ENCODE measurements at regions not wholly inside any gene's neighbourhood (a gene's known extent, or its start where the extent isn't known, plus 50 kb on each side); places are given as distances from the start of the nearest gene placed in this dataset.

DNA sequence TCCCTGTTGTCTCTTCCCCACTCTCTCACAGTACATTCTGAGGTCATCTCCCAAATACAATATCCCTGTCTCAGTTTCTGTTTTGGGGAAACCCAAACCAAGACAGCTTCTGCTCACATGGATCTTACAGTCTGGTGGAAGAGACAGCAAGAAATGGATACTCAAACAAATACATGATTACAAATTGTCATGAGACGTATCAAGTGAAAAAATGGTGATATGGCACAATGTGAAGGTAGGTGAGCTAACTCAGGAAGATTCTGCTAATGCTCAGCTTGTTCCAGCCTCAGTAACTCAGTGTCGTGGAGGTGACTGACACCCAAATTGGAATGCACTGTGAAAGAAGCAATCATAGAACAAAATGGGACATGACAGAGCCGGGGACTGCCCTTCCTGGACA lies 68.3 kb downstream of the CHST1 start:
- no peak for DNase-seq (ENCODE audit: low read depth in 2 of 2)

DNA sequence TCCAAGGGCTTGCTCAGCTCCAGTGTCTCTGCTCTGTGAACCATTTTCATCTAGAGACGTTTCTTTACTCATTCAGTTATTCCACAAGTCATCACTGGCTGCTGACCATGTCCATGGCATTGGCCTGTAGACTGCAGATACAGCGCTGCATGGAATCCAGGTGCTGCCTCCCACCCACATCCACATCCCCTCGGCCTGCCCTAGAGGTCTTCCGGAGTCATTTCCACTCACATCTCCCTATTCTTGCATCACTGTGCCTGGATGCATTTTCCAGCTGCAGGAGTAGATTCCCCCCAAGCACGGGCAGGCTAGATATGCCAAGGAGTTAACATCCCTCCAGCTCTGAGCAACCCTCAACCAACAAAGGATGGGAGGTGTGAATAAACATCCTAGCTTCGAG lies 68.9 kb downstream of the CHST1 start:
- DNase-seq (ENCODE audit: low read depth in 2 of 2), result no peak

DNA sequence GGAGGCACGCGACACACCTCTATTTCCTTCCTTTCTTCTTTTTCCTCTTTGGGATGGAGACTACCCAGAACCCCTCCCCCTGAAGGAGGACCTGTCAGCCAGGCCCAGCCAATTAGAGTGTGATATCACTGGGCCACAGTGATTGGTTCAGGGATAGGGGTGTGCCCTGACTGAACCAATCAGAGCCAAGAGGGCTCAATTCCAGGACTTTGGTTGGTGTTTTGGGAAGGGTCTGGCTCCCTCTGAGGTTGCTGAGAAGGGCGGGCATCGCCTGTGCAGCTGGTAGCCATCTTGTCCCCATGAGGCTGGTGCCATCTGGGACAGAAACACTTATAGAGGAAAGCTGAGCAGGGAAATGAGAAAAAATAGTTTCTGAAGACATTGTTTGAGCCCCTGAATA lies 71.4 kb downstream of the CHST1 start:
- DNase-seq (ENCODE audit: low read depth in 2 of 2), result no peak

DNA sequence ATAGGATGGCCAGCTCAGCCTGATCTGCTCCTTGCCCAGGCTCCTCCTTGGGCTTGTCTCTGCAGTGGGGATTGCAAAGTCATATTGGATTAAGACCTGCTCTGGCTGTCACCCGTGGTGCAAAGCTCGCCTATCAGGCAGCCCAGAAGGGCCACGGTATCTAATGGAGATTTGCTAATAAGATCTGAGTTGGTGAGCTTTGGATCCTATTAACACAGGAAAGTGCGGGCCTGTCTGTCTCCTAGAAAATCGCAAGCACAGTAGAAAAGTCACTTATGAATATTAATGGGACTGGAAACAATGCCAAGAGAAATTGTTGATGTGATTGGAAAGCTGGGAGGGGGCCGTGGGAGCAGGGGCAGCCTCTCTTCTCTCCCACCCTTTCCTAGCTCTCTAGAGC lies 72.8 kb downstream of the CHST1 start:
- DNase-seq (ENCODE audit: low read depth in 2 of 2), result no peak

DNA sequence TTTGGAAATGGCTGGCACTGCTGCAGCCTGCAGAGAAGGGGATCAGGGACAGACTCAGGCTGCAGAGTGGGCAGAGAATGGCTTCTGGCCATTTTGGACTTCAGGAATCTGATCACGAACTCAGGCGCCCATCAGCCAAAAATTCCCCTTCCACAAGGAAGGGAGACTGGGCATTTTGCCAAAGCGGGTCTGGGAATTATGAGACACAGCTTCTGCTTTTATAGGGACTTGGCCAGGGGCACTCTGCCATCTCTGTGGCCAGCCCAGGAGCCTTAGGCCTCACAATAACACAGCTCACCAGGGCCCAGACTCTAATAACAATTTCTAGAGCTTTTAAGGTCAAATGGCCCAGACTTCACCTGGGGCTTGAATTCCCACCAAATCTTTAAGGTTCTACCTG lies 74.7 kb downstream of the CHST1 start:
- no peak for DNase-seq (ENCODE audit: low read depth in 2 of 2)

DNA sequence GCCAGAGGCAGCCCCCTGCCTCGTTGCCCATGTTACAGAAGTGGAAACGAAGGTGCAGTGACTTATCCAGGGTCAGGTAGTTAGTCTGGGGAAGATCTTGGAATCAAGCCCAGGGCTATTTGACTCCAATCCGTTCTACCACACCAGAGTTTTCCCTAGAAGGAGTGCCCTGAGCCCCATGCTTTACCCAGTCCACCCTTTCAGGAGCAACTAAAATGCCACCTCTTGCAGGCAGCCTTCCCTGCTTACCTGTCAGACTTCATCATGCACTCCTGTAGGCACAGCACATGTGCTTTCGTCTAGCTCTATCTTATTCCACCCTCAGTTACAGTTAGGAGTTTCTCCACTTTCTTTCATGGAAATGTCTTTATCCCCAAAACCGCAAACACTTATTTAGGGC lies 80.2 kb downstream of the CHST1 start:
- DNase-seq (ENCODE audit: low read depth in 2 of 2), result no peak

DNA sequence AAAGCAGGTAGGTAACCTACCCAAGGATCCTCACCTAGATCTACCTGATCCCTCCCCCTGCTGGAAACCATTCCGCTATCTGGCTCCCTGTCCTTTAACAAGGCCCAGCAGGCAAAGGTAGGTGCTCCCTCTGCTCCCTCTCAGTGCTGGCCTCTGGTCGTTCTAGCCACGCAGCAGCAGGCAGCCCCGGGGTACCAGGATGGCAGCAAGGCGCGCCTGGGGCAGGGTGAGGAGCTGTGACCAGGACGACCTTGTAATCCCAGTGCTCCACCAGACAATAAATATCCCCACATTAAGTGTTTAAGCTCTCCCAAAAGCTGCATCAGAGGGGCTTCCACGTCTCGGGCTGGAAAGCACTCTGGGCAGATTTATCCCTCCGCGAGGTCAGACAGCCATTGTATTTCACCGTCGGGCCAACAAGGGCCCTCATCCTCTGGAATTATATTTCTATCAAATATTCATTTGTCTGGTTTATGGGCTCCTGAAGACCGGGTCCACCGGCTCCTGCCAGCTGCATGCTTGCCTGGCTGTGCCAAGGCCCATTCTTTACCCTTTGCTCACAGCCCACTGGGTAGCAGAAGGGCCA lies 81.3 kb downstream of the CHST1 start:
- no peak for DNase-seq (ENCODE audit: low read depth in 2 of 2)

DNA sequence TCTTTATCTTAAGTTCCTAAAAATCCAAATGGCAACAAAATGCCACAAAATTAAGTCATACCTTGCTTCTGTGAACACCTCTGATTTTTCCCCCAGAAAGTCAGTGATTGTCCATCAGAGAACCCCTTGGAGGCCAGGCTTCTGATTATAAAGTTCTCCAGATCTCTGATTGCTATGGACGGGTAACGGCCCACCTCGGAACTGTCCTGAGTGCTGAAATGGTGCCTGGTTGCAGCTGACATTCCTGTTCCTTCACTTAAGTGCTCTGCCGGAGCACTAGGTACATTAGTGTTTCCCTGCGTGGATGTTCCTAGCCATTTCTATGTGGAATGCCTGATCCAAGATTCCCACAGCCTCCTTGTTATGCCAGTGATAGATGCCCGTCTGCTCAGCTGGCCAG lies 85.0 kb downstream of the CHST1 start:
- no peak for DNase-seq (ENCODE audit: low read depth in 2 of 2)

DNA sequence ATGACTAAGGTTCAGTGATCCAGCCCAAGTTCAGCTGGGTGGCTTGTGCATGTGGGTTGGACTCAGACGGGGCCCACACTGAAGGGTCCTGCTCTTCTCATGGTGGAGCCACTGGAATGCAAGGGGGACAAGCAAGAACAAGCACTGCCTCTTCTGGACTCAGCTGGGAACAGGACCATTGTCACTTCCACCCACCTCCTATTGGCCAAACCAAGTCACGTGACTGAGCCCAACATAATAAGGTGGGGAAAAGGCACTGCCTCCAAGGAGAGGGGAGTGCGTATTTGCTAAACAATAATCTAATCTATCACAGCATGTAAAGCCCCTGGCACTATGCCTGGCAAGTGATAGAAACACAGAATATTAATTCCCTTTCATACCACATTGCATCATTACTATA lies 87.1 kb downstream of the CHST1 start:
- DNase-seq (ENCODE audit: low read depth in 2 of 2), result no peak

DNA sequence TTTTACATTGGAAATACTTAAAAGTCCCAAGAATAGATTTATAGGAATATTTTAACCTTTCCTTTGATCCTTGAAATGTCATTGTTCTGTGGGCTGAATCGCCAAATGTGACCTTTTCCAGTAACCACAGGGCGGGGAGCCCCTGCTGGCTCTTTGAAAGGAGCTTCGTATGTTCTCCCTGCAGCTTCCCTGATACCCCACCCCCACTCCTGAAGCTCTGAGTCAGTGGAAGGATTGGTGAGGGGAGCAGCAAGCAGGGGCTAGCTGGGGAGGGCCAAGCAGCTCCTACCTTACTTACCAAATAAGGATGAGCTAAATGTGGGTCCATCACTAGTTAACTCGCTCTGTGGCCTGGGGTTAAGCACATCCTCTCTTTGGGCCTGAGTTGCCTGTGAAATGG lies 87.7 kb downstream of the CHST1 start:
- no peak for DNase-seq (ENCODE audit: low read depth in 2 of 2)

DNA sequence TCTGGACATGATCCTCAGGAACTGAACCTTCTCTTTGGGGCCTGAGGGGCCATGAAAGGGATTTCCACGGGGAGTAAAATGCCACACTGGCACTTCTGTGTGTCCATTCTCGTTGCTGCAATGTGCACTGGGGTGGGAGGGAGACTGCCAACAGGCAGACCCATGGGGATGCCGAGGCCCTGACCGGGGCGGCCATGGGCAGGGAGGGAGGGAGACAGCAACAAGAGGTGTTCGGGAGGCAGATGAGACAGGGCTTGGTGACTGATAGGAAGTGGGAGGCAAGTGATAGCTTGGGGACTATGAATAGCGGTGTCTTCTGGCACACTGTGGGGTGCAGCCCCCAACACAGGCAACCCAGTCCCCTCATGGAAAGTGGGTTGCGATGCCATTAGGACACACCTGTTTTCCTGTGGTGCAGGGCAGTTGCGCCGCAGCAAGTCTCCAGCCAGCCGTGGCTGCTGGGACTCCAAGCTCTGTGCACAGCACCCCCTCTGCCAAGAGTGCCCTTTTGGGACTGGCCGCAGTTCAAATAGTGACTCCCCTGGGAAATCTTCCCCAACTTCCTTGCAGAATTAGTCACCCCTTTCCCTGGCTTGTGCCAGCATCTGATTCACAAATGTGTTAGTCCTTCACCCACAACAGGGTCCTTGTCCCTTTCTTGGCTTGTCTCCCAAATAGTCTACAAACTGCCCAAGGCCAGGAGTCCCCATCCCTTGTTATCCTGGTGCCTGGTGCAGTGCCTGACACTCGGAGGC lies 88.8 kb downstream of the CHST1 start:
- DNase-seq (ENCODE audit: low read depth in 2 of 2), result no peak

DNA sequence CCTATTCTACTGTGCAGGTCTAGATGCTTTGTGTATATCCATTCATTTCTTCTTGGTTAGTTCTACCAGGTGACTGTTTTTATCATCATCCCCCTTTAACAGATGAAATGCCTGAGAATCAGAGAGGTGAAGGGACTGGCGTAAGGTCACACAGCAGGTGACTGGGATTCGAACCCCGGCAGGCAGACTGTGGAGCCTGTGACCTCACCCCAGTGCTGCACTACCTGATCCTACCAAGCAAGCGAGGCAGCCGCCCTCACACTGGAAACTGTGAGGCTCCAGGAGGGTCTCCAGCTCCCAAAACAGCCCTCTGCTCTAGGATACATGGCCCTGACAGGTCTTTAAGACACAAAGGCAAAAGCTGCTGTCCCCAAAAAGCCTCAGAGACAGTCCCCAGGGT lies 91.7 kb downstream of the CHST1 start:
- DNase-seq (ENCODE audit: low read depth in 2 of 2), result no peak

DNA sequence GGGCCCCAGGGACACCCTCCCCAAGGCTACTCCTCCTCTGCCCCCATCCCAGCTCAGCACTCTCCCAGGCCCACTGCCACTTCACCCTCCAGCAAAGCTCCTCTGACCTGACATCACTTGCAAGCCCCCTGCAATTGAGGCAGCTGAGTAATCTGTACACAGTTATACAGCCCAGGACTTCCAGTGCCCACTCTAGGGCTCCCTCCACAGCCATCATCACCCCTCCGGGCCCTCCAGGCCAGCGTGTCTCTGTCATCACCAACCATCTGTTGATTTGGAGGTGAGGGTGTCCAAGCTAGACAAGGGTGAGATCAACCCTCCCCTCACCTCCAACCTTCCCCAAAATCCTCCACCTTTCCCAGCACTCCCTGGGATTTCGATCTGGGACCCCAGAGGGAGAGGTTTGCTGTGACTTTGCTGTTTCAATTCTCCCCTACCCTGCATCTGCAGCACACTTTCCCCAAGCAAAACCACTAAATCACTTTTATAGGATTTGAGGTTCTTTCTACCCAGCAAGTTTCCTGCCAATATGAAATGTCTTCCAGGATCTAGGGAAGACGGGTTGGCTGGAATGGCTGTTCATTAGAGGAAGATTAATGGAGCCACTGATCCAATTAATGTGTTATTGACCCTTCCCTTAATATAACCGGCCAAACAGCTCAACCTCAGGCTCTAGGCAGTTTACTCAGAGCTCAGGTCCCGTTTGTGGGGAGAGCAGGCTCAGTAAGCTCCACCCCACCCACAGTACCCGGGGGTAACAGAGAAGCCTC lies 92.9 kb downstream of the CHST1 start:
- no peak for DNase-seq (ENCODE audit: low read depth in 2 of 2)

DNA sequence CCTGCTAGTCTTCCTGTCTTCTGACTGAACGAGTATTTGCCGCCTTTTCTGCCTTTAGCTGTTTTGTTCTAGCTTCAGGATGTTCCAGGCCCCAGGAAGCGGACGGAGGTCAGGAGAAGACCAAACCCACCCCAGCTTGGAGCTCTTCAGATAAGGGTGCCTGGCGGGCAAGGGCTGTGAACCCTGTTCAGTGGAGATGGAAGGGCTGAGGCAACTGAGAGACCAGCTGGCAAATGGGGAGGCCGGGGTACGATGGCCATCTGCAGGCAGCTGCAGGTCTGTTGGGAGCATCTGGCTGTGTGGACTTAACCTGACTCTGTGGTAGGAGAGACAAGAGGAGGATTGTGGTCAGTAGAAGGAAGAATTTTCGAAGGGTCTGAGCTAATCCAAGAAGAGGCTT lies 95.6 kb downstream of the CHST1 start:
- DNase-seq (ENCODE audit: low read depth in 2 of 2), result no peak

DNA sequence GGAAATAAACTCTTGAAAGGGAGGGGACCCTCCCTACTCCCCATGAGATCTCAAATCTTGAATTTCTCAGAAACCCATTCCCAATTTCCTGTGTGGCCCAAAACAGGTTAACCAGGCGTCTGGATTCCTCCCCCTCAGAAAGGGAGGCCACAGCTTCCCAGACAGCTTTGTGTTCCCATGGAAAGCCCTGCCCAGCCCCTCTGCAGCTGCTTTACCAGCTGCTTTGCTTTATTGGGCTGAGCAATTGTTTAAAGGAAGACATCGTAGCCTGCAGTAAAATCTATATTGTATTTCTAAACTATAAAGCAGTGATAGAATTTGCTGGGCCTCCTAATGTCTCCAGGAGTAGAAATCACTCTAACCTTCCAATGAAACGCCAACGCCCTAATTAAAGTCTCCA lies 97.4 kb downstream of the CHST1 start:
- no peak for DNase-seq (ENCODE audit: low read depth in 2 of 2)

DNA sequence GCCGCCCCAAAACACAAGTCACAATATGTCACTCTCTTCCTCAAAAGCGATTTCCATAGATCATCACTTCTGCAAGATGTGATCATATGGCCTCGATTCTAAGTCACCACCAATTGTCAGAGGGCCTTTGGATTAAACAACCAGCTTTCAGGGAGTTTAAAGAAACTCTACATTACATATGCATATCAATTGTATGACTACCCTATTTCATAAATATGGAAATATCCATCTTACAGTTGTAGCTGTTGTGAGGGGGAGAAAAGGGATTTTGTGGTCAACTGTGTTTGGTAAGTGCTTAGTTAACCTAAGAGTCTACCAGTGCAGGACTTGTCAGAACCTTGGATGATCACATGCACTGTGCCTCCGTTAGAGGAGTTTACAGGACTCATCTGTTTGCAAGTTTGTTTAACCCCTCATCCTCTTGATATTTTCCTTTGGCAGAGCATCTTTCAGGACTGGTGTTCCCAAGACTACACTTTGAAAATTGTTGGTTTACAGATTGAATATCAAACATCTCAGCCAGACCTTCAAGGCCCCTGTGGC lies 99.9 kb downstream of the CHST1 start:
- DNase-seq (ENCODE audit: low read depth in 2 of 2), result no peak

DNA sequence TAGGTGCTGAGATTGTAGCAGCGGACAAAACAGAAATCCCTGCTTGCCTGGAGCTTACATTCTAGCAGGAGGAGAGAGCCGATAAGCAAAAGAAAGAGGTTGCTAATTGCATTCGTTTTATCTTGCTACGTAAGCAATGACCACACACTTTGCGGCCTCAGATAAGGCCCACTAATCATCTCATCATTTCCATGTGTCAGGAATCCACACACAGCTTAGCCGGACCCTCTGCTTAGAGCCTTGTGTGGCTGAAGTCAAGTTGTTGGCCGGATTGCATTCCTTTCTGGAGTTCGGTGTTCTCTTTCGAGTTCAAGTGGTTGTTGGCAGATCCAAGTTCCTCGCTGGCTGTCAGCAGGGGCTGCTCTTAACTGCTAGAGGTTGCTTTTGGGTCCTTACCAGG lies 101.6 kb downstream of the CHST1 start:
- DNase-seq (ENCODE audit: low read depth in 2 of 2), result no peak

DNA sequence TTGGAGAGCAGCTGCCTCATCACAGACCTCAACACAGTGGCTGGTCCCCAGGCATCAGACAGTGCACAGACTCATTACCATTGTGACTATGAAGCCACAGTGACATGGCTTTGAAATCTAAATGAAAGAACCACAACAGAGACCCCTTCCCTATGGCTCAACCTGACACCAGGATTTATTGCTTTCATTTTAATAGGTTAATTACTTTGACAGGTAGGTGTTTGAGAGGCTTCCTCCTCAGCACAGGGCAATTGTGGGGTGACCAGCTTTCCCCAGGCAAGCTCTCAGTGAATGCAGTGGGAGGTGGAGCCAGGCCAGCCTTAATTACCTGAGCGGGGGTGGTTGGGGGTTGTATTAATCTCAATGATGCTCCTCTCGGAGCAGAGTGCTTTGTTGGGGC lies 102.3 kb downstream of the CHST1 start:
- DNase-seq (ENCODE audit: low read depth in 2 of 2), result no peak

DNA sequence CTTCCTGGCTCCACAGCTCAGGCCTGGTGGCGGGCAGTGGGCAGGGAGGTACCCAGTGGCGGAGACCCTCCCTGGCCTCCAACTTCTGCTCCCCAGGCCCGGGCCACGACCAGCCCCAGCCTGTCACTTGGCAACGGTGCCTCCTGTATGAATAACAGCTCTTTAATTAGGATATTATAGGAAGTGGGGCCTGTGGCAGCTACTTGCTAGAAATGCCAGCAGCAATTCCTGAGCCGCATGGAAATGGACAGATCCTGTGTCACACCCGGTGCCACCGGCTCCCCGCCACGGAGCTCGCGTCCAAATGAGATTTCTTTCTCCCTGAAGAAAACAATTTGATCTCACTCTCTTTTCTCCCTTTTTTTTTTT lies 104.5 kb downstream of the CHST1 start:
- DNase-seq (ENCODE audit: low read depth in 2 of 2), result no peak

DNA sequence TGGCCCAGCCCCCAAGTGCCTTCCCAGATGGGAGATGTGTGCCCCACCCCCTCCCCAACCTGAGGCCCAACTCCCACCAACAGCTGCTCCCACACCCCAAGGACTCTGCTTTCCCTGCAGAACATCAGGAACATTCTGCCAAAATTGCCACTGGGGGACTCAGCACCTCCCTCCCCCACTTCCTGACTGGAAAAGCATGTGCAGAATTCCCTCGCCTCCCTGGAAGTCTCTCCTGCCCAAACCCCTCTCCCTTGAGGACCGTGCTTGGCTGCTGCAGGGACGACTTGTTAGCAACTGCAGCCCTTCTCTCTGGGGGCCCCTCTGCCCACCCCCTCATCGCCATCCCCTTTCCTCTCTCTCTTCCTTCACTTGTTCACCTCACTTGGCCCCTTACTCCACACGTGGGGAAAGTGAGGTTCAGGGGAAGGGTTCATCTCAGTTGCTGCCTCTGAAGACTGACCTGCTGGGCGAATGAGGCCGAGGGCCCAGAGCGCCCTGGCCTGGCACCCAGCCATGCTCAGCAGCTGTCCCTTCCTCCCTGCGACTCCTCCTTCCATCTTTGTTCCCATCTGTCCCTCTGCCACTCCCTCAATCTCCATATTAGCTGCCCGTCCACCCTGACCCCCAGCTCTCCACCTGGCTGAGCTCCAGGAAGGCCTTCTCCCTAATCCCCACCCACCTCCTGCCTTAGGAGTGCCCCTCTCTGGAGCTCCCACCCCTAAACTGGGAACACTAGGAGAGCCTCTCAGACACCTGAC lies 105.1 kb downstream of the CHST1 start:
- DNase-seq (ENCODE audit: low read depth in 2 of 2), result no peak

DNA sequence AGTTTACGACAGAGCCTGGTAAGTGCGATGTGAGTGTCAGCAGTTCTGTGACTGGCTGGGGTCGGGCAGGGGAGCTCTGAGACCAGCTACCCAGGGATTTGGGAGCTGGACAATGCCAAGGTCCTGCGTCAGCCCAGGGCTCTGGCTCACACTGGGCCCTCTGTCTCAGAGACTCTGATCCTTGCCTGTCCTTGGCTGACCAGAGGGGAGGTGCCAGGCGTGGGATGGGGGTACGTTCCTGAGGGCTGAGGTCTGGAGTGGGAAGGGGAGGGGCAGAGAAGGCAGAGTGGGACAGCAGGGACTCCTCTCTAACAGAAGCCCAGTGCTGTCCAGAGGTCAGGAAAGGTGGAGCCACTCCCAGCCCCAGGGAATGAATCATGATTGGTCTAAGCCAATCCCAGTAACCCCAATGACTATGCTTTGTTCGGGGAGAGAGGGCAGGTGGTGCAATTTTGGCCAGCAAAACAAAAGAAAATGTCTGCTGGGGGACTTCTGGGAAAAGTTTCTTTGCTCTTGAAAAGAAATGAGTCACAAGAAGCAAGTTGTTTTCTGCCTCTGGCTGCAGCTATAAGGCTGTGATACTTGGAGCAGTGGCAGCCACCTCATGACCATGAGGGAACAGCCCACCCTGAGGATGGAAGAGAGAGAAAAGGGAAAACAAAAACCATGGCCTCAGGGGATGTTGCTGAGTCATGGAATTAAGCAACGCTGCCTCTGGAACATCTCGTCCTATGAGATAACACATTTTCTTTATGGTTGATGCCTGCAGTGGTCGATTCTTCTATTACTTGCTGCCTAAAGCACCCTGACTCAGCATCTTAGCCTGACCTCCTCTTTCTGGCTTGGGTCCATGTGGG lies 108.3 kb downstream of the CHST1 start:
- no peak for DNase-seq (ENCODE audit: low read depth in 2 of 2)
